ENCODE measurements at regions not wholly inside any gene's neighbourhood (a gene's known extent, or its start where the extent isn't known, plus 50 kb on each side); places are given as distances from the start of the nearest gene placed in this dataset.

DNA sequence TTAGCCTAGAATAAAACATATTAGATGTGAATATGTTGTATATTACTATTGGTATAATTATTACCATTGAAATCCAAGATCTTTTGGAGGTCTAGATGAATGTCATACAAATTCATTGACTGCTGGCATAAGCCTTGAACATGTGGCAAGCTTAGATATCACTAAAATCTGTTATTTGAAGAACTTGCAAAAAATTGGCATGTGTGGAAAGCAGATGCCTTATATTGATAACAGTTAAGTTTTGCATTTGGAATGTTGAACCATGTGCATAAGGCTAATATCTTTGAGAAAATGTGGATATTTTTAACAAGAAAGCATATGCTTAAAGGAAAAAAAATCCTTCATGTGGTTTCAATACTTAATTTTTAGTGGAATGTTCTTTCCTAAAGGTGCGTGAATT is 203.6 kb upstream of the PRICKLE1 start:
- TF ChIP-seq, protein P1, sequence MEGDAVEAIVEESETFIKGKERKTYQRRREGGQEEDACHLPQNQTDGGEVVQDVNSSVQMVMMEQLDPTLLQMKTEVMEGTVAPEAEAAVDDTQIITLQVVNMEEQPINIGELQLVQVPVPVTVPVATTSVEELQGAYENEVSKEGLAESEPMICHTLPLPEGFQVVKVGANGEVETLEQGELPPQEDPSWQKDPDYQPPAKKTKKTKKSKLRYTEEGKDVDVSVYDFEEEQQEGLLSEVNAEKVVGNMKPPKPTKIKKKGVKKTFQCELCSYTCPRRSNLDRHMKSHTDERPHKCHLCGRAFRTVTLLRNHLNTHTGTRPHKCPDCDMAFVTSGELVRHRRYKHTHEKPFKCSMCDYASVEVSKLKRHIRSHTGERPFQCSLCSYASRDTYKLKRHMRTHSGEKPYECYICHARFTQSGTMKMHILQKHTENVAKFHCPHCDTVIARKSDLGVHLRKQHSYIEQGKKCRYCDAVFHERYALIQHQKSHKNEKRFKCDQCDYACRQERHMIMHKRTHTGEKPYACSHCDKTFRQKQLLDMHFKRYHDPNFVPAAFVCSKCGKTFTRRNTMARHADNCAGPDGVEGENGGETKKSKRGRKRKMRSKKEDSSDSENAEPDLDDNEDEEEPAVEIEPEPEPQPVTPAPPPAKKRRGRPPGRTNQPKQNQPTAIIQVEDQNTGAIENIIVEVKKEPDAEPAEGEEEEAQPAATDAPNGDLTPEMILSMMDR (IDR thresholded peaks at IDR 0.05), result no peak
- ATAC-seq (ENCODE audit: low FRiP score) (no peak), DNase-seq (ENCODE audit: low spot score) (no peak)

DNA sequence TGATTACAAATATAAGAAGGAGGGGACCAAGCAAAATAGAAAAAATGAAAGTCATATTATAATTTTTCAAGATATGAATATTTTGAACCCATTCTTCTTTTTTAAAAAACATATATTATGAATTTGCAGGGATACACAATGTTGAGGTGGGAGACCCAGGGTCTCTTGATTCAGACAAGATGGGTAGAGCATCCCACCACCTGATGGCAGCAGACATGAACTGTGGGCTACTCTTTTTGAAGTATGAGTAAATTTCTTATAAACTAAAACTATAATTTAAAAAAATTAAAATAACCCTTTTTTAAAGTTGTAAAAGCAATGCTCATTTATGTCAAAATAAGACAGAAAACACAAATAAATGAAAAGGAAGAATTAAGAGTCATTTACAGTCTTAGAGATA is 202.7 kb upstream of the PRICKLE1 start:
- TF ChIP-seq, protein P1 (IDR thresholded peaks at IDR 0.05), result no peak
- ATAC-seq (ENCODE audit: low FRiP score) (no peak), DNase-seq (ENCODE audit: low spot score) (no peak)

DNA sequence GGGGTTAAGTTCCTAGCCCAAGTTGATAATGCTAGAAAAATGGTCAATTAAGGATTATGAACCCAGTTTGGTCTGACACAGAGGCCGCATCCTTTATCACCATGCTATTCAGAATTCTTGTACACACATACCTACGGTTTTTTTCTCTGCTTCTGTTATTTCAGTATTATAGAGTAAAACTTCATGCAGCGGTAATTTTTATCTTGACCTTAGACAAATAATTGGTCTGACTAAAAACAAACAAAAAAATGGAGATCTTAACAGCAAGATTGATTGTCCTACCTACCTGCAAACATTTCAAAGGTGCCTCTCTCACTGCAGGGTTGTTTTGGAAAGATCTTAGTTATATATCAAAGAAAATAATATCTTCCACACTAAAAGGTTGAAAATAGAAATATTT is 201.9 kb upstream of the PRICKLE1 start:
- DNase-seq (ENCODE audit: low spot score), result no peak
- ATAC-seq (ENCODE audit: low FRiP score), result no peak
- TF ChIP-seq, protein P1 (IDR thresholded peaks at IDR 0.05), result no peak

DNA sequence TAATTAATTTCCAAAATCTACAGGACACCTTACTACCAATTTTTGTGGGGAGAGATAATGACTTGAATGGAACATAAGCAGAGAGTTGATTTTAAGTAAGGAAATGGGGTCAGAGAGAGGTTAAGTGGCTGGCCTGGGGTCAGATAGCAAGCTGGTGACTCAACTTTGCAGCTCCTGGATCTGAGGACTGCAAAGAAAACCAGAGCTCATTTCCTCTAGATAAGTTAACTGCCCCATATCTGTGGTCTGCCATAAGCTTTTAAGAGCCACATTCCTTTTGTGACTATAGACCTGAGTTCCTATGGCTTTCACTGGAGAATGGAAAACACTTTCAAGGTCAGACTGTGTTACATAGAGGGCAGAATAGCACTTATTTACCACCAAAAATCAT is 201.2 kb upstream of the PRICKLE1 start:
- ATAC-seq (ENCODE audit: low FRiP score) (no peak), DNase-seq (ENCODE audit: low spot score) (no peak)
- TF ChIP-seq, protein P1 (IDR thresholded peaks at IDR 0.05), result no peak

DNA sequence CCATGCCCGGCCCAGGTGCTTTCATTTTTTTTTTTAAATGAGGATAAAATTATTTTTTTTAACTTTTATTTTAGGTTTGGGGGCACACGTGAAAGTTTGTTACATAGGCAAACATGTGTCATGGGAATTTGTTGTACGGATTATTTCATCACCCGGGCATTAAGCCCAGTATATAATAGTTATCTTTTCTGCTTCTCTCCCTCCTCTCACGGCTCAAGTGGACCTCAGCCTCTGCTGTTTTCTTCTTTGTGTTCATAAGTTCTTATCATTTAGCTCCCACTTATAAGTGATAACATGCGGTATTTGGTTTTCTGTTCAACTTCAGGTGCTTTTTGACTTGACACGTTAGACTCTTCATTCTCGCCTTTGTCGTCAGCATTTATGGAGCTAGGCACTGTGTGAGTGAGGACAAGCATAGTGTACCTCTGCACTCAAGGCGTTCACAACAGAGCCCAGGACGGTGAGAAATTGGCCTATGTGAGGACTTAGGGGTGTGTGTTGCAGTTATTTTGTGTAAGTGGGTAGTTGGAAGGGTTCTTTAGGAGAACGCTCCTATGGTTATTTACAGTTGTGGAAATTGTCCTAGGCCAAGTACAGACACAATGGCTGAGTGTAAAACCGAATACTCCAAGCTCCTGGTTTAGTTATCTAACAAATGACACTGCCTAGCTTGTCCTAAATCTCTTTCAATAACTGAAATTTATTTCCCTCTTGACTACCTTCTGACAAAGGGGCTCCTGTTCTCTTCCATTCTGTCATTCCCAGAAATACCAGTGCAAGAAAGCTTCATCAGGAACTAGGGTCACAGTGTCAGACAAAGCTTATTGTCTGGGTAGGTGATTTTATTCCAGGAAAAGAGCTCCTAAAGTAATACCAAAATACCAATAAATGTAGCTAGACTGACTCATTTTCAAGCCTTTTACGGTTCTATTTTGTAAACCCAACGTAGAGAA is 200.5 kb upstream of the PRICKLE1 start:
- TF ChIP-seq, protein P1 (IDR thresholded peaks at IDR 0.05), result no peak
- DNase-seq (ENCODE audit: low spot score) (no peak), ATAC-seq (ENCODE audit: low FRiP score) (no peak)

DNA sequence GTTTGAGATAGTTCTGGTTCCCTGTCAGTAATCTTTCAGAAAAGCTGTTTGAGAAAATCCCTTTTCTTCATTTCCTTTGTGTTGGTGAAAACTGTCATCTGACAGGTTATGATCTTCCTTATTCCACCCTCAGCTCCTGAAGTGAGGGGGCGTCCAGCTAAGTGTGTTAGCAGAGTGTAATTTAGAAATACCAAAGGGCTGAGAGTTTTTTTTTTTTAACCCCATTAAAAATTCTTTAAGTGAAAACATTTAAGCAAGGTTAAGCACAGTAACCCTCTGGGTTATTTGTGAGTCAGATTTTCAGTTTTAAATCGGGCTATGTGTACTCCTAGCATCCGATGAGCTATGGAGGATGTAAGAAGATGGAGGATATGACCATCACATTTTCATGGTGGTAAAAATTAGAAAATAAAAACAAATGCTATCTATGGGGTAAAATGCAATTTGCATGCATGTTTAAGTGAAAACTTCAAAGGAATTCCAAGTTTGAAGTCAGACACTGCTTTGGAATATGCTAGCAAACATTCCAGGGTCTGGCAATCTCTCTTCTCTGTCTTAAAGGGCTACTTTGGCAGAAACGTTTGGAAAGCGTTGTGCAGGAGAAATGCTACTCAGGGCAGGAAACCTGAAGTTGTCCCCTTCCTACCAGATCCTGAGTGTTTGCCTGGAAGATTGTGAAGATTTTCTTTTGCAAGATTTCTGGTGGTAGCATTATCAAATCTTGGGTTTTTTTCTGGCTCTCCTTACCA is 197.0 kb upstream of the PRICKLE1 start:
- no peak for DNase-seq (ENCODE audit: low spot score)

More for the DNA sequence above, 197.0 kb upstream of the PRICKLE1 start:
- TF ChIP-seq, protein P1 (IDR thresholded peaks at IDR 0.05), result no peak
- no peak for ATAC-seq (ENCODE audit: low FRiP score)

All from omental fat pad (tissue), 3 donors.